HG03575 (cell line): ENCODE measurements at regions not wholly inside any gene's neighbourhood (a gene's known extent, or its start where the extent isn't known, plus 50 kb on each side); places are given as distances from the start of the nearest gene placed in this dataset.

Source experiments
- ATAC-seq: cut with Tn5 transposase; IDR thresholded peaks from one replicate; pipeline ENCODE4 v1.9.1; 2021; ENCODE audit not compliant: unreplicated experiment, insufficient number of reproducible peaks, low FRiP score; ENCODE audit errors: extremely low read depth

GRCh38 chr2:15784886-15785801 lies 155.2 kb upstream of the MYCN start:
- no peak for ATAC-seq

DNA sequence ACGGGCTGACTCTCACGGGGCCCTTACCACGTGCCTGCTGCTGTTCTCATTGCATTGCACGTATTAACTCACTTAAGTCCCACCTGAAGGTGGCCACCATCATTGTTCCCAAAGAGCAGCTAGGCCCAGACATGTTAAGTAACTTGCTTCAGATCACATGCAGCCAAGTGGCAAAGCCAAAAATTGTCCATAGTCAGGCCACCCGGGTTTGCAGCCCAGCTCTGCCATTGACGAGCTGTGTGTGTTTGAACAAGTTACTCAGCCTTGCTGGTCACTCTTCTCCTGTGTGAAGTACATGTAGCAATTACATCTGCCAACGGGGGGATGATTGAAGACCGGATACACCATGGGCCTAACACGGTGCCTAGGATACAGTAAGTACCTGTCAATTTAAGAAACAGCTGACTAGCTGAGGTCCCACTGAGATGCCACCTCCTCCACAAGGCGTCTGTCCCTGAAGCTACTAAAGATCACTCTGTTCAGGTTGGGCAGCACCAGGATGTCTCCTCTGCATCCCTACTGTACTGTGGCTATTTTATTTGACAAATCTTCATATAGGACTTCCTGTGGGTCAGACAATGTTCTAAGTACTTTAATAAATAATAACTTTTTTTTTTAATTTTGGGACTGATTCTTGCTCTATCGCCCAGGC lies 154.2 kb upstream of the MYCN start:
- ATAC-seq: no peak

DNA sequence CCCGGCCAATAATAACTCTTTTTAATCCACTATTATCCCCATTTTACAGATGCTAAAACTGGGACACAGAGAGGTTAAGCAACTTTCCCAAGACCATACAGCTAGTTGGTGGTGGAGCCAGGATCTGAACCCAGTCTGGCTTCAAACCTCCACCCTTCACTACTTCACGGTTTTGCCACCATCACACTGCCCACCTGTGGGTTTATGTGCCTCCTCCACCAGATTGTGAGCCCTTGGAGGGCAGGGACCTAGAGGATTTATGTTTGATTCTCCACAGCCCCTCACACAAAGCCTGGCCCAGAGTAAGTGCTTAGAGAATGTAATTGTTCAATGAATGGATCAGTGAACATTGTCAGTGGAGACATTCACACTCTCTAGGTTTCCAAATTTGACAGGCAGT lies 153.4 kb upstream of the MYCN start:
- ATAC-seq: no peak

DNA sequence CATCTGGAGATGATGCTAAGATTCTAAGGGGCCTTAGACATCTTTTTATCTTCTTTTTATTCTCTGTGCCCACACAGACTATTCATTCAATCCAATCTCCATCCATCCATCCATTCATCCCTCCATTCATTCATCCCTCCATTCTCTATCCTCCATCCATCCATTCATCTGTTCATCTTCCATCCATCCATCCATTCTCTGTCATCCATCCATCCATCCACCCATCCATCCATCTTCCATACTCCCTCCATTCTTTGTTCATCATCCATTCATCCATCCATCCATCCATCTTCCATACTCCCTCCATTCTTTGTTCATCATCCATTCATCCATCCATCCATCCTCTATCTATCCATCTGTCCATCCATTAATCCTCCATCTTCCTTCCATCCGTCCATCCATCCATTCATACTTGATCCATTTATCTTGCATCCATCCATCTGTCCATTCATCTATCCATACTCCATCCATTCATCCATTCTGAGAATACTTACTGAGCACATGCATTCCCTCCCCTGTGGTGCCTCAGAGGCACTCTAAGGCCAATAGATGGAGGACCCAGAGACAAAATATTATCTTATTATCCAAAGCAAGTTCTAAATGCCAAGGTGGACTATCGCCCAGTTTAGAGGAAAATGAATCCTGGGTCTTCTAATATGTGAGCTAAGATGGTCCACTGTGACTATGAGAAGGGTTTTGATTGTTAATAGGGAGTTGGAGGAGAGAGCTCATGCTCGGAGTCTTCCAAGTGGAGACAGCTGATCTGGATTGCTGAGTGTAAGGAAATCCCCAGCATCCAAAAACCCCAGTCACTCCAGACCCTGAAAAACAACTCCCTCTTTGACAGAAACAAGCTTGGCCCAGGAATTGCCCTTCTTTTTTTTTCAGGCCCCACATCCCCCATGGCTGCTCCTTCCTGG lies 152.6 kb upstream of the MYCN start:
- ATAC-seq: no peak

DNA sequence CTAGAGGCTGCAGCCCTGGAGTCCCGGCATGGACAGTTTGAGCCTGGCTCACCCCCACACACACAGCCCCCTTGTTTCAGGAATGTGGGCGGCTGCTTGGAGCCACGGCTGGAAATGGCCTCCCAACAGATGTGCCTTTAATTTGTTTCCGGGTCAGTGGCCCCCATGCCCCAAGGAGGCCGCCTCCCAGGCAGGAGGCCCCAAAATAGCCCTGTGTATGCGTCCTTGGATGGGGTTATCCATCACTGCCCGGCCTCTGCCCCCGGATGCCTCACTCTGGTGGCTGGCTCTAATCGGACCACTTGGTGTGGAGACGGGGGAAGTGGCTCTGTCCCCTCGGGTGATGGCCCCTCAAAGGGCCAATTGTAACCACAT lies 151.9 kb upstream of the MYCN start:
- ATAC-seq: no peak

DNA sequence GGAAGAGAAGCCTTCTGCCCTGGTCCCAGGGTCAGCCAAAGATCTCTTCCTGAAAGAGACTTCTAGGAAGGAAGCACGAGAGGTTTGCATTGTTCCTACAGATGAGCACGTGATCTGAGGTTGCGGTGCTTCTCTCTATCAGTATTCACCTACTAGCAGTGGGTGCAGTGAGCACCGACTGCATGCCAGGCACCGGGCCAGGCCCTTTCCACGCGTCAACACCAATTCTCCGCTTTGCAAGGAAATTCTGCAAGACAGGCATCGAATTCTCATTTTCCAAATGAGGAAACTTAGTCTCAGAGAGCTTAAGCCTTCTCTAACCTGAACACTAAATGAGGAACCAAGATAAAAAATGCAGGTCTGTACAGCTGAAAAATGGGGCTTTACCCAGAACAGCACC lies 151.5 kb upstream of the MYCN start:
- ATAC-seq: no peak

GRCh38 chr2:15789381-15790062 lies 150.8 kb upstream of the MYCN start:
- no peak for ATAC-seq

GRCh38 chr2:15790326-15790725 lies 150.0 kb upstream of the MYCN start:
- no peak for ATAC-seq

DNA sequence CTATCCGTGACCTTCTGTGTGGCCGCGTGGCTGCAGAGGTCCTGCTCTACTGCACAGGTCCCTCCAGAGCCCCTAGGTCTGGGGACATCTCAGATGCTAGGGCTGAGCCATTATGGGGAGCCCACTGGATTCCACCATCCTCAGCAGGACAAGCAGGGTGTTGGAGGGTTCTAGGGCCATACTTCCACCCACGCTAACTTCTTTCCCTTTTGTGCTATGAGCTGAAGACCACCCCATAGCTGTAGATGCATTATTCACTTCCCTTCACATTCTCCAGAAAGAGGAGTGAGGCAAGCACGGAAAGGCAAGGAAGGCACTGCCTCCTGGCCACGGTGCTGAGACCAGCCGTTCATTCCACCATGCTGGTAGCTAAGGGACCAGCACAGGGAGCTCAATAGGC lies 149.5 kb upstream of the MYCN start:
- no peak for ATAC-seq

DNA sequence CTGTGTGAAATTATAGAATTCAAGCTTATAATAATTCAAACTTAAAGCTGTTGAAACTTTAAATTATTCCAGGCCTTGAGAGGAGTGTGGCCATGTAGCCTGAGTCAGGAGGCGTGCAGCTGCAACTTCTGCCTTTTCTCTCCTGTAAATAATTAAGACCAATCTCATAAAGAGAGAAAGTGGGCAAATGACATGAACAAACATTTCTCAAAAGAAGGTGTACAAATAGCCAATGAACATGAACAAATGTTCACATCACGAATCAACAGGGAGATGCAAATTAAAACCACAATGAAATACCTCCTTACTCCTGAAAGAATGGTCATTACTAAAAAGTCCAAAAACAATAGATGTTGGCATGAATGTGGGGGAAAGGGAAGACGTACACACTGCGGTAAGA lies 149.1 kb upstream of the MYCN start:
- ATAC-seq: no peak

GRCh38 chr2:15792331-15792730 lies 148.0 kb upstream of the MYCN start:
- ATAC-seq: no peak

DNA sequence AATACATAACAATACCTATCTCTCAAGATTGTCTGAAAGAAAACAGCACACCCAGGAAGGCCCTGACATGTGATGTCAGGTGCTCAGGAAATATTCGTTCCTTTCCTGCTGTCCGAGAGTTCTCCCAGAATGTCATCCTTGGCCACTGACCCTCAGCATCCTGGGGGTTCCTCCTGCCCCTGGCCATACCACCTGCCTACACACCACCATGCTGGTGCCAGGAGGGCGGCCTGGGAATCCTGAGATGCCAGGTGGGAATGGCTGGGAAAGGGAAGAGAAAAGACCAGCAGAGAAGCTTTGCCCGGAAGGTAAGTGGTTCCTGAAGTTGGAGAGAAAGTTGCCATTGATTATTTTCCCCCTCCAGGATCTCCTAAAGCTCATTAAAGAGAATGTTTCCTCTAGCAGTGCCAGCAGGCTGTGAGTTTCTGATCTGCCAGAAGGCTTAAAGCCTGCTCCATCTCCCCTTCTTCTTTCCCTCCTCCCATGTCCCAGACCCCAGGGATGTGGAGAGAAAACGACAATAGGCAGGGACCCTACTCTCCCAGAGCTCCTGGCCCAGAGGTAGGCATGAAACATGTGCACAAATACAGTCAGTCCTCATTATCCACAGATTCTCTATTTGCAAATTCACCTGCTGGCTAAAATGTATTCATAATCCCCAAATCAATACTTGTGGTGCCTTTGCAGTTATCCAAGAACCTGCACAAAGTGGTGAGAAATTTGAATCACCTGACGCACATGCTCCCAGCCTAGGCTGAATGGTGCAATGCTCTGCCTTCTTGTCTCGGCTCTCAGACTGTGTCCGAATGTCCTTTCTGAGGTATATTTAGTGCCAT lies 147.1 kb upstream of the MYCN start:
- ATAC-seq: no peak

DNA sequence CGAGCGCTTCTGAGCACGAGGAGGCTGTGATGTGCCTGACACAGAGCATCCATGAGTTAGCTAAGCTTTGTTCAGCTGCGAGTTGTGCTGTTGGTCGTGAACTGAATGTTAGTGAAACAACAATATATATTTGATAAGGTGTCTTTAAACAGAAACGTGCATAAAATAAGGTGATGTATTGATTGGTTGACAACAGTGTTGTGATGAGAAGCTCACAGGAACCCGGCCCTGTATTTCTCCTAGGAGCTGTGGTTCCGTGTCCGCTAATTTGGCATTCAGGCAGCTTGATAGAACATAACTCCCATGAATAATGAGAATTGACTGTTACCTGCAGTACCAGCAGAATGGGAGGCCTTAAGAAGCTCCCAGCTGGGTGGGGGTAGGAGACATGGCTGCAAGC lies 146.4 kb upstream of the MYCN start:
- no peak for ATAC-seq

DNA sequence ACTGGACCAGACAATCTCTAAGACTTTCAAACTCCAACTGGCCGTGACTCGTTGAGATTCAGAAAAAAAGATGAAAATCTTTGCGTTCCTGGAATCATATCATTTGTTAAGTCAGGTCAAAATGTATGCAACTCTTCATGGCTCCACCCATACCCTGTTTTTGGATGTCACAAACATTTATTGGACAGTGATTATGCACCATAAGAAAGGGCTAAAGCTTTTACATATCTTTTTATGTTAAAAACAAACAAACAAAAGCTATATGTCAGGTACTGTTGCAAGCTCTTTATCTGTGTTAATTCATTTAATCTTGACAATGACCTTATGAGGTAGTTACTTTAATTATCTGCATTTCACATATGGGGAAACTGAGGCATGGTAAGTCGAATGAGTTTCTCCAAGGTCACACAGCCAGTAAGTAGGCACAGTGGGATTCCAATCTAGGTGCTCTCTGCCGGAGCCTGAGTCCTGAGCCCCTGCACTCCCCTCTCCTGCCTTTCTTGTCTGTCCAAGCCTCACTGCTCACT lies 145.7 kb upstream of the MYCN start:
- ATAC-seq: no peak

DNA sequence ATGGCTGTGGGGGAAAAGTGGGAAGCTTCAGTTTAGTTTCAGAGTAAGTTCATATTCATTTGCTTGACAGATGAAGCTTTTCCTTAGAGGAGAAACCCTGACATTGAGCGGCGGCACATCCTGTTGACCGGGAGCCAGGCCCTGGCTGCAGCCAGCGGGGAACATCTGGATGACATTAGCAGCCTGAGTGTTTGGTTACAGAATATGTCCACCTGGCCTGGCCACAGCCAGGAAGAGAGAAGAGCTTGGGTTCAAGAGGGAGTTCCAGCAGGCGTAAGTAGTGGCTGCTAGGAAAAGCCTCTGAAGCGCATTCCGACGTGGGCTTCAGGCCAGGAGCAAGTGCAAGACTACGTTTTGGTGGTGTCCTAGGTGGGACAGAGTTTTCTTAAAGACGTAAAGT lies 144.9 kb upstream of the MYCN start:
- ATAC-seq: no peak

DNA sequence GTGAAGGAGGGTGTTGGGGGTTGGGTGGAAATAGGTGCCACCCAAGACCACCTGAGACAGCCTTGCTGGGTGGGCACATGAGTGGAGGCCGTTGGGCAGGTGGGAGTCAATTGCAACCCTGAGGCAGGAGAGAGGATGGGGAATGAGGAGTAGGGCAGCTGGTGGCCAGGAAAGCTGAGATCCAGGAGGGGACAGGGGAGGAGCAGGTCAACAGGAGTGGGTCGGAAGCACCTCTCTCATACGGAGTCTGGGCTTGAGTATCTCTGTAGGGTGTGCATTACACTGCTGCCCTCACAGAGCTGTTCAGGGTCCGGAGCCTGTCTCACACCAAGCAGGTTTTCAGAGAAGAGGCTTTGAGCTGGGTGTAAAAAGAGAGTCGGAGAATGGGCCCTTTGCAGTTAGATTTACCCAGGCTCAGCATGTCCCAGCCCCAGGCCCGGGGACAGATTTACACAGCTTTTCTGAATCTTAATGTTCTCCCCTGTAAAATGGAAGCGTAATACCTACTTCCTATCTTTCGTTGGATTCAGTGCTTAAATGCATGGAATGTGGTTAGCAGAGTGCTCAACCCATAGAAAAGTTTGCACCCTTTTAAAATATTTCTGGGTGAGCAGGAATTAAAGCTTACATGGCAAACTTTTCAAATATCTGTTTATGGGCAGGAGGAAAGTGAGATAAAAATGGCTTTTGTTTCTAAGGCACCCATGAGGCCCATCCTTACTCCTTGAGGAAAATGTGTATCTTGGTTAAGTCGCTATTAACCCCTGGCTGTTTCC lies 144.0 kb upstream of the MYCN start:
- ATAC-seq: no peak

DNA sequence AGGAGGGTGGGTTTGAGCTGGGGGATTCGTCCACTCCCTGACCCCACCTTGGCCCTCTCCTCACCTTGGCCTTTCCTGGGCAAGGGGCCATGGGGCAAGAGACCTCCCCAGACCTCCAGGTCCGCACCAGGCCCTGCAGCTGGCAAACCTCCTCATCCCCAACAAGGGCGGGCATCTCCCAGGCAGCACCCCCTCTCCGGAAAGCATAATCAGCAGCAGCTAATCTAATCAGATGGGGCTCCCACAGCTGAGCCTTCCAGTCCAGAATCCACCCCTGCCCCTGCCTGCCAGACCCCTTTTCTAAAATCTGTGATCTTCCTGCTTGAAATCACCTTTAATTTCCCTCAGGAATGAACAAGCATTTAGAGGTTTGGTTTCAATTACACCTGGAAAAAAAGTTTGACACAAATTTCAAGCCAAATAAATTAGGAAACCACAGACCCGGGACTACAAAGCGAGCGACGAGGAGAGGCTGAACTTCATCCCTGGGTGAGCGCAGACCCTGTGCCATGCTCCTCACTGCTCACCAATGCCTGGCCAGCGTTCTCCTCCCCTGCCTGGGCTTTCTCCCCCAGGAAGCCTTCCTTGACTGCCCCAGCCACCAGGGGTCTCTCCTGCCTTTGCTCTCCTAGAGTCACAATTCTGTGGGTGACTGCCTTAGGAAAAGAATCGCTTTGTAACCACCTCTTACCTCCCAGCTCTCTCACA lies 143.0 kb upstream of the MYCN start:
- no peak for ATAC-seq
